Caco-2 (cell line): ENCODE measurements at regions not wholly inside any gene's neighbourhood (a gene's known extent, or its start where the extent isn't known, plus 50 kb on each side); places are given as distances from the start of the nearest gene placed in this dataset.

Experiments
- BruUV-seq: library from RNA; stranded (reverse); fragments of 400-500 nt; replicated peaks from 2 replicates; lab custom pipeline; 2021; lab: Mats Ljungman, UMichigan
- CTCF ChIA-PET: fragments of 300-600 bp; sonication (Branson Sonifier 250); formaldehyde crosslinking; loops from one replicate; lab custom pipeline; 2022; ENCODE audit warnings: antibody characterized with exemption; lab: Charles Lee
- POLR2A ChIA-PET: fragments of 300-600 bp; sonication (Branson Sonifier 250); formaldehyde crosslinking; loops from one replicate; lab custom pipeline; 2022; ENCODE audit warnings: antibody characterized with exemption; lab: Charles Lee
- DNase-seq, 2 experiments: peaks; one replicate each; pipeline versions ENCODE4 v3.0.0 to v3.0.0-alpha.2; 2020 to 2022
- H3K27me3 ChIP-seq: replicated peaks from 2 replicates; pipeline ENCODE4 v1.6.0; 2011; ENCODE audit warnings: low read length; ENCODE audit not compliant: control insufficient read depth, insufficient read depth
- H3K36me3 ChIP-seq: 2 replicates; pipeline ENCODE4 v1.5.1; 2011; ENCODE audit warnings: low read length; ENCODE audit not compliant: control insufficient read depth, insufficient read depth
- H3K4me1 ChIP-seq: fragments of 250-450 bp; sonication (Bioruptor Pico); 2 replicates; pipeline ENCODE4 v1.5.1; 2020; ENCODE audit warnings: mild to moderate bottlenecking
- H3K4me3 ChIP-seq: 2 replicates; pipeline ENCODE4 v1.5.1; 2011; ENCODE audit warnings: low read depth, mild to moderate bottlenecking, control low read depth, low read length
- H3K9me3 ChIP-seq: fragments of 250-450 bp; sonication (Bioruptor Pico); 2 replicates; pipeline ENCODE4 v1.5.1; 2020; ENCODE audit warnings: mild to moderate bottlenecking, moderate library complexity
- H3K27ac Mint-ChIP-seq: one replicate; pipeline ENCODE4 v1.8.0; 2022; ENCODE audit warnings: mixed read lengths; ENCODE audit not compliant: unreplicated experiment
- H3K27me3 Mint-ChIP-seq: one replicate; pipeline ENCODE4 v1.8.0; 2022; ENCODE audit warnings: mixed read lengths; ENCODE audit not compliant: insufficient read depth, unreplicated experiment
- H3K36me3 Mint-ChIP-seq: one replicate; pipeline ENCODE4 v1.8.0; 2022; ENCODE audit warnings: mild to moderate bottlenecking, mixed read lengths; ENCODE audit not compliant: insufficient read depth, unreplicated experiment
- H3K4me1 Mint-ChIP-seq: one replicate; pipeline ENCODE4 v1.8.0; 2022; ENCODE audit warnings: low read depth, mixed read lengths; ENCODE audit not compliant: unreplicated experiment
- H3K4me3 Mint-ChIP-seq: one replicate; pipeline ENCODE4 v1.8.0; 2022; ENCODE audit warnings: mild to moderate bottlenecking, moderate library complexity, mixed read lengths; ENCODE audit not compliant: unreplicated experiment
- H3K9me3 Mint-ChIP-seq: one replicate; pipeline ENCODE4 v1.8.0; 2022; ENCODE audit warnings: mixed read lengths; ENCODE audit not compliant: unreplicated experiment
- intact Hi-C: fragments of 100-400 bp; cut with micrococcal nuclease; formaldehyde crosslinking; loops from one replicate; pipeline ENCODE4 v1.10.0; 2022; ENCODE audit not compliant: unreplicated experiment
- TF ChIP-seq, protein P1 (sequence below), 2 experiments: fragments of 200-600 bp in 1 of 2; IDR thresholded peaks; 1 replicate in 1 of 2; 2 replicates in 1 of 2; pipeline versions ENCODE4 v1.5.1 to v1.8.0; 2011 to 2022; ENCODE audit warnings: antibody characterized with exemption in 1 of 2, control low read depth in 1 of 2, inconsistent platforms in 1 of 2, low read depth in 1 of 2, low read length in 1 of 2, mild to moderate bottlenecking in 1 of 2, moderate library complexity in 1 of 2; ENCODE audit not compliant: insufficient read depth in 1 of 2, severe bottlenecking in 1 of 2, unreplicated experiment in 1 of 2

DNA sequence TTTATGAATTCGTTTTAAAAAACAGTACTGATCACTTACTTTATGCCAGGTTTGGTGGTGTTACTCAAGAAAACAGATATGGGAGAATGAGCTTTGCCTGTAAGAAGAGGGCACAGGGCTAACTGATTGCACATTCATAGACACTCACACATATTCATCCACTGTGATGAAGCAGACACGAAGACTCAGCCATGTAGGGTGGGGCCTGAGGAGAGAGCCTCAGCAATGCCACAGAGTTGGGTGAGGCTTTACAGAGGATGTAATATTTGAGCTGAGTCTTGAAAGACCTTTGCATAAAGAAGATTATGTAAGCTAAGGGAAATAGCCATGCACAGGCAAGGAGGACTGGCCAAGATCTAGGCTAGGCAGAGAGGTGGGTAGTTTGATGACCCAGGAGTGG lies 472.8 kb downstream of the PSAT1 start:
- POLR2A ChIA-PET: no interaction called here
- TF ChIP-seq, protein P1, sequence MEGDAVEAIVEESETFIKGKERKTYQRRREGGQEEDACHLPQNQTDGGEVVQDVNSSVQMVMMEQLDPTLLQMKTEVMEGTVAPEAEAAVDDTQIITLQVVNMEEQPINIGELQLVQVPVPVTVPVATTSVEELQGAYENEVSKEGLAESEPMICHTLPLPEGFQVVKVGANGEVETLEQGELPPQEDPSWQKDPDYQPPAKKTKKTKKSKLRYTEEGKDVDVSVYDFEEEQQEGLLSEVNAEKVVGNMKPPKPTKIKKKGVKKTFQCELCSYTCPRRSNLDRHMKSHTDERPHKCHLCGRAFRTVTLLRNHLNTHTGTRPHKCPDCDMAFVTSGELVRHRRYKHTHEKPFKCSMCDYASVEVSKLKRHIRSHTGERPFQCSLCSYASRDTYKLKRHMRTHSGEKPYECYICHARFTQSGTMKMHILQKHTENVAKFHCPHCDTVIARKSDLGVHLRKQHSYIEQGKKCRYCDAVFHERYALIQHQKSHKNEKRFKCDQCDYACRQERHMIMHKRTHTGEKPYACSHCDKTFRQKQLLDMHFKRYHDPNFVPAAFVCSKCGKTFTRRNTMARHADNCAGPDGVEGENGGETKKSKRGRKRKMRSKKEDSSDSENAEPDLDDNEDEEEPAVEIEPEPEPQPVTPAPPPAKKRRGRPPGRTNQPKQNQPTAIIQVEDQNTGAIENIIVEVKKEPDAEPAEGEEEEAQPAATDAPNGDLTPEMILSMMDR (IDR thresholded peaks at IDR 0.05; ENCODE audit: insufficient read depth in 1 of 2, low read depth in 1 of 2, low read length in 1 of 2, severe bottlenecking in 1 of 2, unreplicated experiment in 1 of 2): no peak
- no TSS peak for BruUV-seq
- no peaks in the 10 kb centered on the region for H3K27me3 ChIP-seq
- H3K27ac Mint-ChIP-seq: no peak overlapping the region
- H3K27me3 Mint-ChIP-seq: peaks cover 3% of the 10 kb centered on the region
- DNase-seq: no peak
- CTCF ChIA-PET: no interaction called here
- no peak overlapping the region for H3K4me3 Mint-ChIP-seq
- intact Hi-C loops: no loop called here
- H3K4me1 Mint-ChIP-seq: no peaks in the 10 kb centered on the region
- no peaks in the 10 kb centered on the region for H3K36me3 Mint-ChIP-seq
- H3K9me3 ChIP-seq: no peaks in the 10 kb centered on the region
- H3K4me3 ChIP-seq: no peak overlapping the region
- H3K9me3 Mint-ChIP-seq: no peaks in the 10 kb centered on the region
- no peaks in the 10 kb centered on the region for H3K36me3 ChIP-seq
- H3K4me1 ChIP-seq: no peaks in the 10 kb centered on the region

DNA sequence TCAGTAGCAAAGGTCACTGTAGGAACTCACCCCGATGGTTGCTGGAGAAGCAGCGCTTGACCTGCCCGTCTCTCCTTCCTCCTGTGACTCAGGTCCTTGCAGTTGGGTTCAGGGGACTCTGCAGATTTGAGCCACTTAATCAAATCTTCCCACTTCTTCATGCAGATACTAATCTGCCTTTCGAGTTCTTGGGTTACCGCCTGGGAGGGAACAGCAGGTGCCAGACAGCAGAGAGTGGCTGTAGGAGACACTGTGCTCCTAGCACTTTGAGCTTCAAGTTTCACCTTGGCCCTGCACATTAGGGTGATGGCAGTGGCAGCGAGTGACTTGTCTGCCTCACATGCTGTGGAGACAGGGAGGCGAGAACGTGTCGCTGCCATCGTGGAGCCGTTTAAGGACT lies 478.3 kb downstream of the PSAT1 start:
- Mint-ChIP-seq H3K36me3 (no peaks in the 10 kb centered on the region), H3K4me3 (no peak overlapping the region), H3K27me3 (no peaks in the 10 kb centered on the region), H3K4me1 (no peaks in the 10 kb centered on the region), H3K9me3 (no peaks in the 10 kb centered on the region), H3K27ac (no peak overlapping the region)
- H3K36me3 ChIP-seq: no peaks in the 10 kb centered on the region
- ChIA-PET CTCF (no interaction called here), POLR2A (no interaction called here)
- H3K4me3 ChIP-seq: no peak overlapping the region
- intact Hi-C loops: no loop called here
- no peaks in the 10 kb centered on the region for H3K4me1 ChIP-seq
- H3K27me3 ChIP-seq: no peaks in the 10 kb centered on the region
- no peak for DNase-seq
- no peaks in the 10 kb centered on the region for H3K9me3 ChIP-seq
- TF ChIP-seq, protein P1 (IDR thresholded peaks at IDR 0.05; ENCODE audit: insufficient read depth in 1 of 2, low read depth in 1 of 2, low read length in 1 of 2, severe bottlenecking in 1 of 2, unreplicated experiment in 1 of 2): no peak
- no TSS peak for BruUV-seq

DNA sequence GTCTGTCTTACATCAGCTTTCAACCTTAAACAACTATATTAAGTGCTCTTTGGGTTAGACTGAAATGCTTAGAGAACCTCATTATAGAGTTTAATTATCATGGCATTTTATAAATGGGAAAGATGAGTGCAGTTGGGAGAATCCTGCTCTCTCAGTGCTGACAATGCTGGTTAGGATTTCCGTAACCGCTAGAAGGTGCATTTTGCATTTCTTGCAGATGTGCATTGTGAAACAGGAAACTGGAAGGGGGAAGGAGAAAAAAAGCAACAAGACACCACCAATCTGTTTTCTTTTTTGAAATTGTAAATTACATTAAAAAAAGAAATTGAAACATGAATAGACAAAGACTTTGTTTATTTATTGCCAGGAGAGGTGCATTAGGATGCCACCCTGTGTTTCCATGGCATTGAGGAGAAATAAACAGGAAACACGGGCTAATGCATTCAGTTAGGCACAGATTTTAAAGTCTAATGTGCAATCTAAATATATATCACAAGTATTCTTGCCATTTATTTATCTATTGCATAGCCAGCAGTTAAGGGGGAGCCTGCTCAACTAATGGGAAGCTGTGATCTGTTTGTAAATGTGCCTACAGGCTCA lies 478.9 kb downstream of the PSAT1 start:
- ChIA-PET POLR2A (no interaction called here), CTCF (no interaction called here)
- no peak overlapping the region for H3K27ac Mint-ChIP-seq
- H3K4me1 Mint-ChIP-seq: no peaks in the 10 kb centered on the region
- Histone ChIP-seq H3K4me3 (no peak overlapping the region), H3K4me1 (no peaks in the 10 kb centered on the region), H3K27me3 (no peaks in the 10 kb centered on the region), H3K9me3 (no peaks in the 10 kb centered on the region), H3K36me3 (no peaks in the 10 kb centered on the region)
- TF ChIP-seq, protein P1 (IDR thresholded peaks at IDR 0.05; ENCODE audit: insufficient read depth in 1 of 2, low read depth in 1 of 2, low read length in 1 of 2, severe bottlenecking in 1 of 2, unreplicated experiment in 1 of 2): no peak
- H3K4me3 Mint-ChIP-seq: no peak overlapping the region
- no peaks in the 10 kb centered on the region for H3K9me3 Mint-ChIP-seq
- intact Hi-C loops: no loop called here
- H3K36me3 Mint-ChIP-seq: no peaks in the 10 kb centered on the region
- no peaks in the 10 kb centered on the region for H3K27me3 Mint-ChIP-seq
- no peak for DNase-seq
- no TSS peak for BruUV-seq
